ENCODE measurements at regions not wholly inside any gene's neighbourhood (a gene's known extent, or its start where the extent isn't known, plus 50 kb on each side); places are given as distances from the start of the nearest gene placed in this dataset.

GRCh38 chr18:43625582-43625981 lies 348.3 kb upstream of the SYT4 start:
- Histone ChIP-seq H3K9me3 (no peaks in the 10 kb centered on the region), H3K27ac (no peak overlapping the region), H3K4me3 (no peak overlapping the region), H3K4me1 (no peaks in the 10 kb centered on the region), H3K27me3 (no peaks in the 10 kb centered on the region), H3K36me3 (no peaks in the 10 kb centered on the region)
- TF ChIP-seq POLR2A (IDR thresholded peaks at IDR 0.05): no peak
- no peak for TF ChIP-seq POLR2AphosphoS5 (IDR thresholded peaks at IDR 0.05)
- TF ChIP-seq CTCF (IDR thresholded peaks at IDR 0.05): no peak
- TF ChIP-seq EP300 (IDR thresholded peaks at IDR 0.05): no peak
- WGBS, 5 donors: 33 to 75% (median 50%) methylated on average over 1 of the region's 1 CpG
- intact Hi-C loops (cut with DNase I; ENCODE audit: low total_unique reads): no loop called here
- DNase-seq: no peak

DNA sequence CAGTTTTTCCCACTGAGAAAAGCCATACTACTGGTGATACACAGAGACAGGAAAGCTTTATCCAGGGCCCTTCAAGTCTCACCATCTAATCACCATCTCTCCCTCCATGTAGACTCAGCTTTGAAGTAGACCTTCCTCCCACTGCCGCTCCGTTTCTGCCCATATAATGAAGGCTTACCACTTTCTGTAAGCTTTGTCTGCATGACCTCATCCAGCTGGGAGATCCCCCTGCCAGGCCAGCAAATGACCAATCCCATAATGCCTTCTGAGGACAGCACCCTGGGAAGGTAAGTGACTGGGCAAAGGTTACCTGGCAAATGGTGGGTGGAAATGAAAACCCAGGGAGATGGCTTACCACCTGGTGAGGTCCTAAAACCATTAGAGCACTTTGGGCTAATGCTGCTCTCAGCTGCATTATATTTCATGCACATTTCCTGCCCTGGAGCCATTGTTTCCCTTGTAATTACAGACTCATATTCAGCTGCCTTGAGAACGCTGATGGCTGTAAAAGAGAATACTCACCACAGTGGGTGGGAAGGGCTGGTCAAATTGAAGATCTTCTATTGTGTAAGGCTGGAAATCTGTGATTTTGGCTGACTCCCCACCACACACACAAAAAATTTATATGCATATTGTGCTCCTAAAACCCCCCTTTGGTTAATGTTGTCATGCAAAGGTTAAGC lies 350.7 kb upstream of the SYT4 start:
- H3K4me1 ChIP-seq: no peaks in the 10 kb centered on the region
- no peak for DNase-seq
- intact Hi-C loops (cut with DNase I; ENCODE audit: low total_unique reads): no loop called here
- TF ChIP-seq CTCF (IDR thresholded peaks at IDR 0.05) (no peak), POLR2AphosphoS5 (IDR thresholded peaks at IDR 0.05) (no peak), POLR2A (IDR thresholded peaks at IDR 0.05) (no peak), EP300 (IDR thresholded peaks at IDR 0.05) (no peak)
- H3K27me3 ChIP-seq: no peaks in the 10 kb centered on the region
- whole genome bisulfite sequencing, 5 donors: 71 to 89% (median 81%) methylated on average over 3 of the region's 3 CpGs
- H3K9me3 ChIP-seq: no peaks in the 10 kb centered on the region
- H3K4me3 ChIP-seq: no peak overlapping the region
- no peaks in the 10 kb centered on the region for H3K36me3 ChIP-seq
- H3K27ac ChIP-seq: no peak overlapping the region

GRCh38 chr18:43634994-43635393 lies 357.7 kb upstream of the SYT4 start:
- H3K36me3 ChIP-seq: no peaks in the 10 kb centered on the region
- no peaks in the 10 kb centered on the region for H3K9me3 ChIP-seq
- WGBS, 5 donors: 22 to 40% (median 34%) methylated on average over 2 of the region's 2 CpGs
- H3K4me1 ChIP-seq: no peaks in the 10 kb centered on the region
- no peak for DNase-seq
- no peak overlapping the region for H3K4me3 ChIP-seq
- TF ChIP-seq EP300 (IDR thresholded peaks at IDR 0.05) (no peak), CTCF (IDR thresholded peaks at IDR 0.05) (no peak), POLR2A (IDR thresholded peaks at IDR 0.05) (no peak), POLR2AphosphoS5 (IDR thresholded peaks at IDR 0.05) (no peak)
- no peak overlapping the region for H3K27ac ChIP-seq
- H3K27me3 ChIP-seq: no peaks in the 10 kb centered on the region
- intact Hi-C loops (cut with DNase I; ENCODE audit: low total_unique reads): no loop called here

GRCh38 chr18:43635397-43635796 lies 358.1 kb upstream of the SYT4 start:
- WGBS, 5 donors: 83 to 99% (median 92%) methylated on average over 3 of the region's 3 CpGs
- Histone ChIP-seq H3K27me3 (no peaks in the 10 kb centered on the region), H3K4me3 (no peak overlapping the region), H3K36me3 (no peaks in the 10 kb centered on the region), H3K9me3 (no peaks in the 10 kb centered on the region), H3K4me1 (no peaks in the 10 kb centered on the region), H3K27ac (no peak overlapping the region)
- DNase-seq: no peak
- intact Hi-C loops (cut with DNase I; ENCODE audit: low total_unique reads): no loop called here
- no peak for TF ChIP-seq EP300 (IDR thresholded peaks at IDR 0.05)
- TF ChIP-seq CTCF (IDR thresholded peaks at IDR 0.05): no peak
